Spleen (tissue), 11 donors: ENCODE measurements at regions not wholly inside any gene's neighbourhood (a gene's known extent, or its start where the extent isn't known, plus 50 kb on each side); places are given as distances from the start of the nearest gene placed in this dataset.

Experiments used
- DNase-seq: peaks from one replicate; pipeline ENCODE4 v3.0.0-alpha.2; 2020
- H3K27ac ChIP-seq, 8 donors: fragments of 200-600 bp; sonication (generic) in 7 of 8; 1 replicate in 4 of 8; 2 replicates in 4 of 8; pipeline versions ENCODE4 v1.5.0 to v1.8.0; 2016 to 2021; ENCODE audit warnings: inconsistent platforms in 4 of 8, mild to moderate bottlenecking in 4 of 8, moderate library complexity in 1 of 8
- H3K27me3 ChIP-seq, 7 donors: fragments of 200-600 bp; sonication (generic) in 6 of 7; replicated peaks in 1 of 7; 1 replicate in 4 of 7; 2 replicates in 3 of 7; pipeline versions ENCODE4 v1.5.0 to v1.8.0; 2016 to 2021; ENCODE audit warnings: inconsistent platforms in 3 of 7, mild to moderate bottlenecking in 1 of 7
- H3K36me3 ChIP-seq, 6 donors: fragments of 200-600 bp; sonication (generic) in 5 of 6; 1 replicate in 4 of 6; 2 replicates in 2 of 6; pipeline versions ENCODE4 v1.5.0 to v1.8.0; 2016 to 2021; ENCODE audit warnings: inconsistent platforms in 2 of 6
- H3K4me1 ChIP-seq, 6 donors: fragments of 200-600 bp; sonication (generic) in 5 of 6; 1 replicate in 3 of 6; 2 replicates in 3 of 6; pipeline versions ENCODE4 v1.5.0 to v1.8.0; 2016 to 2021; ENCODE audit warnings: inconsistent platforms in 3 of 6
- H3K4me3 ChIP-seq, 8 donors: fragments of 200-600 bp; sonication (generic) in 7 of 8; 1 replicate in 4 of 8; 2 replicates in 4 of 8; pipeline versions ENCODE4 v1.5.0 to v1.8.0; 2016 to 2021; ENCODE audit warnings: inconsistent platforms in 4 of 8, mild to moderate bottlenecking in 4 of 8, moderate library complexity in 2 of 8
- H3K9me3 ChIP-seq, 8 donors: fragments of 200-600 bp; sonication (generic) in 7 of 8; 1 replicate in 4 of 8; 2 replicates in 4 of 8; pipeline versions ENCODE4 v1.5.0 to v1.8.0; 2016 to 2021; ENCODE audit warnings: inconsistent platforms in 4 of 8
- POLR2A ChIP-seq, 3 donors: fragments of 450-650 bp; IDR thresholded peaks; one replicate each; pipeline ENCODE4 v1.5.1; 2017; ENCODE audit warnings: antibody characterized with exemption in 3 of 3, mild to moderate bottlenecking in 1 of 3
- POLR2AphosphoS5 ChIP-seq, 3 donors: sonication (generic); formaldehyde crosslinking; IDR thresholded peaks; one replicate each; pipeline ENCODE4 v1.5.1; 2017; ENCODE audit warnings: antibody characterized with exemption in 3 of 3
- WGBS, 5 donors: extraction: QIAGEN DNeasy Blood & Tissue Kit in 3 of 5; methylation state at CpG; one replicate each; pipeline versions ENCODE4 v1.1.5 to v1.1.7; 2013 to 2018; 5-methylcytosine and 5-hydroxymethylcytosine counted together
- intact Hi-C: fragments of 100-400 bp; cut with DNase I; formaldehyde crosslinking; loops from one replicate; pipeline ENCODE4 v1.15.0; 2023; ENCODE audit warnings: low total_unique reads
- TF ChIP-seq, protein P1 (sequence below), 11 experiments: fragments of 200-600 bp in 7 of 11; fragments of 450-650 bp in 4 of 11; sonication (generic) in 4 of 11; IDR thresholded peaks in 8 of 11; conservative IDR thresholded peaks in 3 of 11; 1 replicate in 7 of 11; 2 replicates in 4 of 11; pipeline versions ENCODE4 v1.4.0 to v1.8.0; 2016 to 2021; ENCODE audit warnings: antibody characterized with exemption in 11 of 11, inconsistent platforms in 4 of 11, mild to moderate bottlenecking in 1 of 11
- donor health status: healthy with polysubstance abuse.
- donor health status: DM: no; HTN: no; CAD: no; lungs with moderate emphysema.
- donor health status: DM: no; HTN: no; CAD: no.
- donor health status: Bipolar disorder and iron deficiency.
- donor health status: healthy.
- donor health status: DM: no; HTN: no; CAD: no.
- donor health status: DM: yes; HTN: yes; CAD: no.

GRCh38 chr16:62717026-62717425 is 680.8 kb upstream of the CDH8 start:
- Histone ChIP-seq H3K36me3 (no peaks in the 10 kb centered on the region), H3K4me1 (peaks cover 0 to 5% (median 0%) of the 10 kb centered on the region in 6 donors), H3K9me3 (peaks cover 0 to 21% (median 11%) of the 10 kb centered on the region in 8 donors), H3K27ac (no peak overlapping the region), H3K27me3 (no peaks in the 10 kb centered on the region), H3K4me3 (no peak overlapping the region)
- TF ChIP-seq POLR2AphosphoS5 (IDR thresholded peaks at IDR 0.05) (no peak), POLR2A (IDR thresholded peaks at IDR 0.05) (no peak)
- TF ChIP-seq, protein P1, sequence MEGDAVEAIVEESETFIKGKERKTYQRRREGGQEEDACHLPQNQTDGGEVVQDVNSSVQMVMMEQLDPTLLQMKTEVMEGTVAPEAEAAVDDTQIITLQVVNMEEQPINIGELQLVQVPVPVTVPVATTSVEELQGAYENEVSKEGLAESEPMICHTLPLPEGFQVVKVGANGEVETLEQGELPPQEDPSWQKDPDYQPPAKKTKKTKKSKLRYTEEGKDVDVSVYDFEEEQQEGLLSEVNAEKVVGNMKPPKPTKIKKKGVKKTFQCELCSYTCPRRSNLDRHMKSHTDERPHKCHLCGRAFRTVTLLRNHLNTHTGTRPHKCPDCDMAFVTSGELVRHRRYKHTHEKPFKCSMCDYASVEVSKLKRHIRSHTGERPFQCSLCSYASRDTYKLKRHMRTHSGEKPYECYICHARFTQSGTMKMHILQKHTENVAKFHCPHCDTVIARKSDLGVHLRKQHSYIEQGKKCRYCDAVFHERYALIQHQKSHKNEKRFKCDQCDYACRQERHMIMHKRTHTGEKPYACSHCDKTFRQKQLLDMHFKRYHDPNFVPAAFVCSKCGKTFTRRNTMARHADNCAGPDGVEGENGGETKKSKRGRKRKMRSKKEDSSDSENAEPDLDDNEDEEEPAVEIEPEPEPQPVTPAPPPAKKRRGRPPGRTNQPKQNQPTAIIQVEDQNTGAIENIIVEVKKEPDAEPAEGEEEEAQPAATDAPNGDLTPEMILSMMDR (IDR thresholded peaks at IDR 0.05 in 8 of 11, conservative IDR thresholded peaks at IDR 0.05 in 3 of 11) = no peak
- 79 to 89% (median 82%) methylated on average over 2 of the region's 2 CpGs for WGBS, 5 donors
- intact Hi-C loops = no loop called here
- DNase-seq = no peak

GRCh38 chr16:62715701-62716100 is 679.5 kb upstream of the CDH8 start:
- Histone ChIP-seq H3K9me3 (peaks cover 0 to 21% (median 11%) of the 10 kb centered on the region in 8 donors), H3K4me1 (peaks cover 0 to 5% (median 0%) of the 10 kb centered on the region in 6 donors), H3K27me3 (no peaks in the 10 kb centered on the region), H3K4me3 (no peak overlapping the region), H3K27ac (no peak overlapping the region), H3K36me3 (no peaks in the 10 kb centered on the region)
- intact Hi-C loops = no loop called here
- no peak for DNase-seq
- TF ChIP-seq POLR2AphosphoS5 (IDR thresholded peaks at IDR 0.05) (no peak), POLR2A (IDR thresholded peaks at IDR 0.05) (no peak)
- TF ChIP-seq, protein P1 (IDR thresholded peaks at IDR 0.05 in 8 of 11, conservative IDR thresholded peaks at IDR 0.05 in 3 of 11) = no peak
- WGBS, 5 donors = 82 to 95% (median 89%) methylated on average over 1 of the region's 1 CpG

- Histone ChIP-seq H3K36me3 (no peaks in the 10 kb centered on the region), H3K4me1 (peaks cover 0 to 5% (median 0%) of the 10 kb centered on the region in 6 donors), H3K9me3 (peaks cover 0 to 13% (median 4%) of the 10 kb centered on the region in 8 donors), H3K27ac (no peak overlapping the region), H3K27me3 (no peaks in the 10 kb centered on the region), H3K4me3 (no peak overlapping the region)
- WGBS, 5 donors = 67 to 90% (median 70%) methylated on average over 1 of the region's 1 CpG
- intact Hi-C loops = no loop called here
- DNase-seq = no peak
- TF ChIP-seq POLR2AphosphoS5 (IDR thresholded peaks at IDR 0.05) (no peak), POLR2A (IDR thresholded peaks at IDR 0.05) (no peak)
- TF ChIP-seq, protein P1 (IDR thresholded peaks at IDR 0.05 in 8 of 11, conservative IDR thresholded peaks at IDR 0.05 in 3 of 11) = no peak
Observed at GRCh38 chr16:62712566-62712965, 676.3 kb upstream of the CDH8 start.

GRCh38 chr16:62711797-62712196 is 675.6 kb upstream of the CDH8 start:
- no peak for TF ChIP-seq POLR2AphosphoS5 (IDR thresholded peaks at IDR 0.05)
- TF ChIP-seq, protein P1 (IDR thresholded peaks at IDR 0.05 in 8 of 11, conservative IDR thresholded peaks at IDR 0.05 in 3 of 11) = no peak
- no peak for TF ChIP-seq POLR2A (IDR thresholded peaks at IDR 0.05)
- DNase-seq = no peak
- WGBS, 5 donors = 83 to 93% (median 90%) methylated on average over 8 of the region's 8 CpGs
- Histone ChIP-seq H3K4me1 (peaks cover 0 to 5% (median 0%) of the 10 kb centered on the region in 6 donors), H3K36me3 (no peaks in the 10 kb centered on the region), H3K27me3 (no peaks in the 10 kb centered on the region), H3K9me3 (peaks cover 0 to 11% (median 4%) of the 10 kb centered on the region in 8 donors), H3K27ac (no peak overlapping the region), H3K4me3 (no peak overlapping the region)
- intact Hi-C loops = no loop called here
